ENCODE measurements at regions not wholly inside any gene's neighbourhood (a gene's known extent, or its start where the extent isn't known, plus 50 kb on each side); places are given as distances from the start of the nearest gene placed in this dataset.

DNA sequence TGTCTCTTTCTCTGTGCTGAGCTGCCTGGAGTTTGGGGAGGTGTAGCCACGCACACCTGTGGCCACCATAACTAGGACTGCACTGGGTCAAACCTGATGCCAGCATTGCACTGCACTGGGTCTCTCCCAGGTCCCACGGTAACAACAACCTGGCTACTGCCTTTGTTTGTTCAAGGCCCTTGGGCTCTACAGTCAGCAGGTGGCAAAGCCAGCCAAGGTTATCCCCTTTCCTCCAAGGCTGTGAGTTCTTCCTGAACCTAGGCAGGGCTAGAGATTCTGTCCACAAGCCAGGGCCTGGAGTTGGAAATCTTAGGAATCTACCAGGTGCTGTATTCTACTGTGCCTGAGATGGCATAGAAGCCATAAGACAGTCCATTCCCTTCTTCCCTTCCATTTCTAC is 126.7 kb upstream of the MAGEE2 start:
- TF ChIP-seq, protein P1, sequence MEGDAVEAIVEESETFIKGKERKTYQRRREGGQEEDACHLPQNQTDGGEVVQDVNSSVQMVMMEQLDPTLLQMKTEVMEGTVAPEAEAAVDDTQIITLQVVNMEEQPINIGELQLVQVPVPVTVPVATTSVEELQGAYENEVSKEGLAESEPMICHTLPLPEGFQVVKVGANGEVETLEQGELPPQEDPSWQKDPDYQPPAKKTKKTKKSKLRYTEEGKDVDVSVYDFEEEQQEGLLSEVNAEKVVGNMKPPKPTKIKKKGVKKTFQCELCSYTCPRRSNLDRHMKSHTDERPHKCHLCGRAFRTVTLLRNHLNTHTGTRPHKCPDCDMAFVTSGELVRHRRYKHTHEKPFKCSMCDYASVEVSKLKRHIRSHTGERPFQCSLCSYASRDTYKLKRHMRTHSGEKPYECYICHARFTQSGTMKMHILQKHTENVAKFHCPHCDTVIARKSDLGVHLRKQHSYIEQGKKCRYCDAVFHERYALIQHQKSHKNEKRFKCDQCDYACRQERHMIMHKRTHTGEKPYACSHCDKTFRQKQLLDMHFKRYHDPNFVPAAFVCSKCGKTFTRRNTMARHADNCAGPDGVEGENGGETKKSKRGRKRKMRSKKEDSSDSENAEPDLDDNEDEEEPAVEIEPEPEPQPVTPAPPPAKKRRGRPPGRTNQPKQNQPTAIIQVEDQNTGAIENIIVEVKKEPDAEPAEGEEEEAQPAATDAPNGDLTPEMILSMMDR (IDR thresholded peaks at IDR 0.05): no peak
- no peak for TF ChIP-seq POLR2A (IDR thresholded peaks at IDR 0.05)
